Spinal cord (tissue), 9 donors: ENCODE measurements at regions not wholly inside any gene's neighbourhood (a gene's known extent, or its start where the extent isn't known, plus 50 kb on each side); places are given as distances from the start of the nearest gene placed in this dataset.

Experiments
- DNase-seq, 6 donors: peaks; one replicate each; pipeline versions ENCODE4 v3.0.0 to v3.0.0-alpha.2; 2013 to 2015; ENCODE audit warnings: low spot score in 6 of 6, low read depth in 4 of 6
- H3K27ac ChIP-seq: one replicate; pipeline ENCODE4 v1.5.1; 2013; ENCODE audit warnings: low read depth, low read length, control low read depth
- H3K27me3 ChIP-seq: one replicate; pipeline ENCODE4 v1.6.1; 2013; ENCODE audit warnings: low read length; ENCODE audit not compliant: control insufficient read depth, insufficient read depth
- H3K36me3 ChIP-seq: one replicate; pipeline ENCODE4 v1.6.1; 2013; ENCODE audit warnings: low read length; ENCODE audit not compliant: control insufficient read depth, insufficient read depth
- H3K4me1 ChIP-seq: one replicate; pipeline ENCODE4 v1.6.1; 2013; ENCODE audit warnings: low read length; ENCODE audit not compliant: control insufficient read depth, insufficient read depth
- H3K4me3 ChIP-seq: one replicate; pipeline ENCODE4 v1.5.1; 2013; ENCODE audit warnings: low read depth, low read length, control low read depth
- H3K9me3 ChIP-seq: one replicate; pipeline ENCODE4 v1.6.1; 2013; ENCODE audit warnings: low read length; ENCODE audit not compliant: control insufficient read depth, insufficient read depth
- WGBS: methylation state at CpG from one replicate; pipeline ENCODE4 v1.1.5; 2013; ENCODE audit warnings: missing lambda C conversion rate; ENCODE audit not compliant: insufficient coverage; 5-methylcytosine and 5-hydroxymethylcytosine counted together
- donor health status: healthy.

DNA sequence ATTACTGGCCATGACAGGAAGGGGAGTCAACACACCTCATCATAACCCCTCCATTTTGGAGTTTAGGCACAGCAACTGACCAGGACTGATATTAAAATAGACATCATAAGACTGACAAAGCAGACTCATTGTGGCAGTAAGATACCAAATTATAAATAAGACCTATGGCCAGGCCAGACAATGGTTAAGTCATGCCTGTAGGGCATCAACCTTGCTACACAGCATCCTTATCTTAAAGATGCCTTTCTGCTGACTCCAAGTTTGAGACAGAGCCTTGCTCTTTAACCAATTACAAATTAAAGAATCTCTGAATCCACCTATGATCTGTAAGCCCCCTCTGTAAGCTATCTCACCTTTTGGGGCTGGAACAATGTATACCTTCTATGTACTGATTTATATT lies 65.5 kb downstream of the VCX2 start:
- no peaks in the 10 kb centered on the region for H3K9me3 ChIP-seq
- no peak overlapping the region for H3K4me3 ChIP-seq
- H3K27me3 ChIP-seq: no peaks in the 10 kb centered on the region
- no peaks in the 10 kb centered on the region for H3K36me3 ChIP-seq
- no peak overlapping the region for H3K27ac ChIP-seq
- no peak for DNase-seq
- H3K4me1 ChIP-seq: no peaks in the 10 kb centered on the region

- H3K4me3 ChIP-seq: no peak overlapping the region
- DNase-seq: no peak
- WGBS: no CpG with 5 or more reads among the region's 6 CpGs
- no peaks in the 10 kb centered on the region for H3K27me3 ChIP-seq
- H3K36me3 ChIP-seq: no peaks in the 10 kb centered on the region
- H3K9me3 ChIP-seq: no peaks in the 10 kb centered on the region
- H3K27ac ChIP-seq: no peak overlapping the region
- no peaks in the 10 kb centered on the region for H3K4me1 ChIP-seq
Observed at GRCh38 chrX:8103655-8104054, 67.4 kb downstream of the VCX2 start.

GRCh38 chrX:8091510-8091909 lies 79.6 kb downstream of the VCX2 start:
- H3K4me3 ChIP-seq: no peak overlapping the region
- H3K36me3 ChIP-seq: no peaks in the 10 kb centered on the region
- H3K9me3 ChIP-seq: no peaks in the 10 kb centered on the region
- H3K4me1 ChIP-seq: no peaks in the 10 kb centered on the region
- H3K27ac ChIP-seq: no peak overlapping the region
- H3K27me3 ChIP-seq: peaks cover 8% of the 10 kb centered on the region
- DNase-seq: no peak
- no CpG with 5 or more reads among the region's 6 CpGs for whole genome bisulfite sequencing

GRCh38 chrX:8090906-8091305 lies 80.2 kb downstream of the VCX2 start:
- H3K4me3 ChIP-seq: no peak overlapping the region
- no CpG with 5 or more reads among the region's 3 CpGs for WGBS
- no peak overlapping the region for H3K27ac ChIP-seq
- no peaks in the 10 kb centered on the region for H3K4me1 ChIP-seq
- H3K36me3 ChIP-seq: no peaks in the 10 kb centered on the region
- H3K27me3 ChIP-seq: peaks cover 8% of the 10 kb centered on the region
- H3K9me3 ChIP-seq: no peaks in the 10 kb centered on the region
- DNase-seq: no peak

GRCh38 chrX:8090482-8090881 lies 80.6 kb downstream of the VCX2 start:
- no peaks in the 10 kb centered on the region for H3K36me3 ChIP-seq
- H3K4me3 ChIP-seq: no peak overlapping the region
- peaks cover 8% of the 10 kb centered on the region for H3K27me3 ChIP-seq
- WGBS: no CpG with 5 or more reads among the region's 3 CpGs
- H3K27ac ChIP-seq: no peak overlapping the region
- no peaks in the 10 kb centered on the region for H3K9me3 ChIP-seq
- no peaks in the 10 kb centered on the region for H3K4me1 ChIP-seq
- DNase-seq: no peak

DNA sequence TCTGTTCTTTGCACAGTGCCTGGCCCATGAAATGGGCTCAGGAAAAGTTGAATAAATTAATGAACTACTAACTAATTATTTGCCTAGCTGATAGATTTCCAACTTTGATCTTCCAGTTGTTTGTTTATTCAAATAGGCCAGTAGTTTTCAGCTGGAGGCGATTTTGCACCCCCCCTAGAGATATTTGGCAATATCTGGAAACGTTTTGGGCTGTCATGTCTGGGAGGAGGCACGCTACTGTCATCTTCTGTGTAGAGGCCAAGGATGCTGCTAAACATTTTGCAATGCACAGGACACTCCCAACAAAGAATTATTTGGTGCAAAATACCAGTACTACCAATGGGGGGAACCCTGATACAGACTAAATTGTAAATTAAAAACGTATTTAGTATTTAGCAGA lies 81.9 kb downstream of the VCX2 start:
- Histone ChIP-seq H3K4me1 (no peaks in the 10 kb centered on the region), H3K4me3 (no peak overlapping the region), H3K27me3 (peaks cover 8% of the 10 kb centered on the region), H3K36me3 (no peaks in the 10 kb centered on the region), H3K27ac (no peak overlapping the region), H3K9me3 (no peaks in the 10 kb centered on the region)
- DNase-seq: no peak
- WGBS: no CpG with 5 or more reads among the region's 4 CpGs

GRCh38 chrX:8084006-8084405 lies 87.1 kb downstream of the VCX2 start:
- Histone ChIP-seq H3K27ac (no peak overlapping the region), H3K27me3 (peaks cover 6% of the 10 kb centered on the region), H3K9me3 (no peaks in the 10 kb centered on the region), H3K4me1 (no peaks in the 10 kb centered on the region), H3K4me3 (no peak overlapping the region), H3K36me3 (no peaks in the 10 kb centered on the region)
- DNase-seq: peak in 2 of 6 donors; percentile 47 to 82
- WGBS: no CpG with 5 or more reads among the region's 4 CpGs

DNA sequence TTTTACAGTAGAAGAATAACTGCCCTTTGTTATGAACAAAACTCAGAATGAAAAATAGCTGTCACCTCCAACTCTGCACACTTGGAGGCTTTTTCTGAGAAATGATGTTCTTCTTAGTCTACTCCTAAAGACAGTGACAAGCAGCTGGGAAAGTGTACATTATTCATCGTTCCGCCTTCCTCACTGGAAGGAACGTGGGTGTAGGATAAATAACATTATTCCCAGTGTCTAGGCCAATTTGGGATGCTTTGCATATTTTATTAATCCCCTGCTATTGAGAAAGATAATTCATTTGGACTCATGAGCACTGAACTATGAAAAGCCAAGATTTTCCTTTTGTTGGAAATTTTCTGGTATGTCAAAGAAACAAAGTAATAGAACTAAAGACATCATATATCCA lies 87.8 kb downstream of the VCX2 start:
- no peaks in the 10 kb centered on the region for H3K36me3 ChIP-seq
- peak in 1 of 6 donors; percentile 39 for DNase-seq

DNA sequence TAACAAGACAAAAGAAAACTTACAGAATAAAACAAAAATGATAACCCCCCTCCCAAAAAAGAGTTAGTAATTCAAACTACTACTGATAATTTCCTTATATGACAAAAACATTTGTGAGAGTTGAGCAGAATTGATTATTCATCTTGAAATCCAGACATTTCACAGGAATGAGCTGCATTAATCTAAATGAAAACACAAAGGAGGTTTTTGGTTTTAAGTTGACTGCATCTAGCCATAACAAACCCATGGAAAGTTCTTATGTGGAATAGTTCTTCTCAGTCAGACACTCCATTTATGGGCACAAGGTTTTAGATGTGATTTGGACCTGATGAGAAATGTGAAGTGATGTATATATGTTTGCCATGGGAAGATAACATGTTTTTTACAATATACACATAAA lies 95.4 kb downstream of the VCX2 start:
- DNase-seq: no peak
- H3K4me3 ChIP-seq: no peak overlapping the region
- no peaks in the 10 kb centered on the region for H3K4me1 ChIP-seq
- no peak overlapping the region for H3K27ac ChIP-seq
- H3K36me3 ChIP-seq: no peaks in the 10 kb centered on the region
- H3K27me3 ChIP-seq: no peaks in the 10 kb centered on the region
- H3K9me3 ChIP-seq: no peaks in the 10 kb centered on the region

More for the DNA sequence above, 87.8 kb downstream of the VCX2 start:
- Histone ChIP-seq H3K4me1 (no peaks in the 10 kb centered on the region), H3K27ac (no peak overlapping the region), H3K9me3 (no peaks in the 10 kb centered on the region), H3K4me3 (no peak overlapping the region), H3K27me3 (peaks cover 2% of the 10 kb centered on the region)
- no CpG with 5 or more reads among the region's 3 CpGs for WGBS

DNA sequence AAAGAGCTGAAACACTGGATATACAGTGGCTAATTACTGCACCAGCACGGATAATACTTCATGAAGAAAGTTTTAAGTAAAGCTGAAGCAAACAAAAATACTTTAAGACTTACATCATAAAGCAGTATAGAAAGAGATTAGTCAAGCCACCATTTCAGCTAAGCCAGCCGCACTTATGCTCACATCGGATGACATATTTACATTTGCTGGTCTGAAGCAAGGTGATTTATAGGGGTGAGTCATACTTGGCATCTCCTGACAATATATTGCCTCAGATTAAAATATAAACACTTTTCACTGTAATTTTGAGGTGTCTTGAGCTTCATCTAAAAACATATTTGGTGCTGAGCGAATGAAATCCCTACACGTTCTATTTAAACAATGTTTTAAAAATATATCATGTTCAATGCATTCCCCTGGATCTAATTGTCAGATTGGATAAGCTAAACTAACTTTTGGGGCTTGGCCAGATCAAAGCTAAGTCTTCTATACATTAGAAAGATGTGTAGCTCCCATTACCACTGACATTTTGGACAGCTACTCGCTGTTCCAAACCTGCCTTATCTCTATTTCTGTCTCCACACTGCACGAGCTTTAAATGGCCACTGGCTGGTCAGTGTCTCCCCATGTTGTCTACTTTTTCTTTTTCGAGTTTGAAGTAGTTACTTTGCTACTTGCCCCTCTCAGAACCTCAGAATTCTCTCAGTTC lies 103.2 kb downstream of the VCX2 start:
- DNase-seq: no peak
- Histone ChIP-seq H3K36me3 (no peaks in the 10 kb centered on the region), H3K9me3 (no peaks in the 10 kb centered on the region), H3K4me3 (no peak overlapping the region), H3K27me3 (peaks cover 3% of the 10 kb centered on the region), H3K27ac (no peak overlapping the region), H3K4me1 (peaks cover 4% of the 10 kb centered on the region)
- WGBS: 93% methylated on average over 3 of the region's 8 CpGs
